GM23338 (cell line): ENCODE measurements at regions not wholly inside any gene's neighbourhood (a gene's known extent, or its start where the extent isn't known, plus 50 kb on each side); places are given as distances from the start of the nearest gene placed in this dataset.

Source experiments
- ATAC-seq: fragments of 200-7000 bp; cut with Tn5 transposase; 3 replicates; pipeline ENCODE4 v1.9.1; 2020
- DNase-seq: peaks from one replicate; pipeline ENCODE4 v3.0.0-alpha.2; 2015; ENCODE audit warnings: low spot score
- H2AFZ ChIP-seq: fragments of 200-600 bp; sonication (generic); 2 replicates; pipeline ENCODE4 v1.8.0; 2016; ENCODE audit warnings: antibody characterized with exemption, mild to moderate bottlenecking, moderate library complexity
- H3F3A ChIP-seq: fragments of 200-600 bp; sonication (generic); replicated peaks from 2 replicates; pipeline ENCODE4 v1.8.0; 2017; ENCODE audit warnings: antibody characterized with exemption, mixed run types, low read depth
- H3K27ac ChIP-seq: fragments of 200-600 bp; sonication (generic); 2 replicates; pipeline ENCODE4 v1.6.1; 2016; ENCODE audit warnings: low read depth
- H3K27me3 ChIP-seq: fragments of 200-600 bp; sonication (generic); 2 replicates; pipeline ENCODE4 v1.8.0; 2016; ENCODE audit warnings: mild to moderate bottlenecking, mixed run types, moderate library complexity; ENCODE audit not compliant: insufficient read depth
- H3K36me3 ChIP-seq: fragments of 200-600 bp; sonication (generic); 2 replicates; pipeline ENCODE4 v1.8.0; 2016; ENCODE audit warnings: mild to moderate bottlenecking; ENCODE audit not compliant: insufficient read depth
- H3K4me1 ChIP-seq: fragments of 200-600 bp; sonication (generic); 2 replicates; pipeline ENCODE4 v1.8.0; 2016; ENCODE audit warnings: mild to moderate bottlenecking, moderate library complexity; ENCODE audit not compliant: insufficient read depth
- H3K4me2 ChIP-seq: fragments of 200-600 bp; sonication (generic); 2 replicates; pipeline ENCODE4 v1.7.1; 2017; ENCODE audit warnings: mixed run types
- H3K4me3 ChIP-seq: fragments of 200-600 bp; sonication (generic); 2 replicates; pipeline ENCODE4 v1.6.1; 2016; ENCODE audit warnings: mixed run types
- H3K79me2 ChIP-seq: fragments of 200-600 bp; sonication (generic); replicated peaks from 2 replicates; pipeline ENCODE4 v1.8.0; 2017; ENCODE audit warnings: mild to moderate bottlenecking; ENCODE audit not compliant: insufficient read depth
- H3K9me2 ChIP-seq: fragments of 200-600 bp; sonication (generic); 2 replicates; pipeline ENCODE4 v1.8.0; 2017; ENCODE audit not compliant: insufficient read depth
- H4K20me1 ChIP-seq: fragments of 200-600 bp; sonication (generic); replicated peaks from 2 replicates; pipeline ENCODE4 v1.8.0; 2017; ENCODE audit warnings: mild to moderate bottlenecking; ENCODE audit not compliant: insufficient read depth
- H3K27ac Mint-ChIP-seq: 2 replicates; pipeline ENCODE4 v1.8.0; 2020; ENCODE audit warnings: inconsistent platforms, mild to moderate bottlenecking, moderate library complexity, mixed read lengths
- H3K27me3 Mint-ChIP-seq: 3 replicates; pipeline ENCODE4 v1.8.0; 2022; ENCODE audit warnings: low read depth, mild to moderate bottlenecking, moderate library complexity, mixed read lengths, inconsistent platforms; ENCODE audit not compliant: insufficient read depth, poor library complexity
- H3K36me3 Mint-ChIP-seq: 3 replicates; pipeline ENCODE4 v1.8.0; 2021; ENCODE audit warnings: low read depth, mild to moderate bottlenecking, inconsistent platforms, moderate library complexity, mixed read lengths
- H3K4me1 Mint-ChIP-seq: 3 replicates; pipeline ENCODE4 v1.8.0; 2020; ENCODE audit warnings: mild to moderate bottlenecking, inconsistent platforms, mixed read lengths
- H3K4me3 Mint-ChIP-seq: 3 replicates; pipeline ENCODE4 v1.8.0; 2021; ENCODE audit warnings: moderate library complexity, mild to moderate bottlenecking, inconsistent platforms, mixed read lengths
- H3K9me3 Mint-ChIP-seq: 3 replicates; pipeline ENCODE4 v1.8.0; 2020; ENCODE audit warnings: moderate library complexity, mild to moderate bottlenecking, inconsistent platforms, mixed read lengths
- CREB1 ChIP-seq: fragments of 250-450 bp; sonication (Bioruptor Pico); IDR thresholded peaks from 2 replicates; pipeline ENCODE4 v1.5.0; 2020; ENCODE audit warnings: low read depth, mild to moderate bottlenecking, moderate library complexity
- EZH2 ChIP-seq: fragments of 200-600 bp; sonication (generic); IDR thresholded peaks from one replicate; pipeline ENCODE4 v1.8.0; 2017; ENCODE audit warnings: antibody characterized with exemption, mild to moderate bottlenecking, low read depth; ENCODE audit not compliant: unreplicated experiment
- JUNB ChIP-seq: IDR thresholded peaks from one replicate; pipeline ENCODE4 v1.6.1; 2016; ENCODE audit warnings: antibody characterized with exemption; ENCODE audit not compliant: unreplicated experiment
- POLR2AphosphoS5 ChIP-seq: IDR thresholded peaks from 2 replicates; pipeline ENCODE4 v1.6.1; 2016; ENCODE audit warnings: antibody characterized with exemption, low read depth
- STAT1 ChIP-seq: IDR thresholded peaks from one replicate; pipeline ENCODE4 v1.6.1; 2016; ENCODE audit warnings: antibody characterized with exemption; ENCODE audit not compliant: unreplicated experiment
- TF ChIP-seq, protein P1 (sequence below): IDR thresholded peaks from one replicate; pipeline ENCODE4 v1.6.1; 2018; ENCODE audit warnings: antibody characterized with exemption; ENCODE audit not compliant: unreplicated experiment
- TF ChIP-seq, protein P2 (sequence below), 2 experiments: fragments of 200-600 bp in 1 of 2; sonication (generic) in 1 of 2; conservative IDR thresholded peaks; 2 replicates each; pipeline versions ENCODE4 v1.5.1 to v1.6.1; 2016 to 2017; ENCODE audit warnings: antibody characterized with exemption in 2 of 2, low read depth in 2 of 2, mild to moderate bottlenecking in 2 of 2, moderate library complexity in 1 of 2
- TF ChIP-seq, protein P3 (sequence below): IDR thresholded peaks from 2 replicates; pipeline ENCODE4 v1.6.1; 2016; ENCODE audit warnings: antibody characterized with exemption

DNA sequence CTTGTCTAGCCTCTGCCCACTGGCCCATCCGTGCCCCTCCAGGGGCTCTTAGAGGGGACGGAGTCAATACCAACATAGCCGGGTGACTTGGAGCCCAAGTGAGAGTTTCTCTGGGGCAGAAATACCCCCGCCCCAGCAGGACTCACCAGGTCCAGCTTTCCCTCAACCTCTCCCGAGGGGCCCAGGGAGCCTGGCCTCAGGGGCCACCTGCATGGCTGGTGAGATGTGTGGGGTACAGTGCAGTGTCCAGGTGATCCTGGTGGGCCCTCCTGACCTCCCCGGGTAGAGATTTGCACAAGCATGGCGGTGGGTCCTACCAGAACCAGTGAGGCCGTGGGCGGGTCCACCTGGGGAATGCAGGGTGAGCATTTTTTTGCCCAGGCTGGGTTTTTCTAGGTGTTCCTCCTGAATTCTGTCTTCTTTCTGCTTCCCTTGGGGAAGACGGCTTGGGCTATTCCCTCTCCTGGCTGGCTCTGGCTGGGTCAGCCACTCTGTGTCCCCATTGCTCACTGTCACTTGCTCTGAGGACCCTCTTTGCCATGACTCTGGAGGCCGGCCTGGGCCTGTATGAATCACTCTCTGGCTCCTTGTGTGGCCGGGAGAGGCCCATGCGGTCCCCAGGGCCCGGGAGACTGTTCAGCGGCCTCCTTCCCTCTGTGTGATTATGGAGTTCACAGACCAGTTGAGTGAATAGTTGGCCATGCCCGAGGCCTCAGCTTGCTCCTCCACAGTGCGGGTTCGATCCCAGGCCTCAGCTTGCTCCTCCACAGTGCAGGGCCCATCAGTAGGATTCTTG, 71.0 kb upstream of the NKX1-1 start:
- Histone ChIP-seq H3K4me2 (no peak overlapping the region), H3K79me2 (no peaks in the 10 kb centered on the region), H3K27me3 (peaks cover 5% of the 10 kb centered on the region), H3K36me3 (no peaks in the 10 kb centered on the region), H3K4me3 (no peak overlapping the region), H3F3A (no peaks in the 10 kb centered on the region), H3K27ac (no peak overlapping the region), H3K4me1 (no peaks in the 10 kb centered on the region), H4K20me1 (no peaks in the 10 kb centered on the region), H2AFZ (no peak overlapping the region), H3K9me2 (peaks cover 5% of the 10 kb centered on the region; the same call in 1 of the 2 replicates)
- Mint-ChIP-seq H3K36me3 (no peaks in the 10 kb centered on the region), H3K27ac (no peak overlapping the region), H3K4me3 (no peak overlapping the region), H3K27me3 (peaks cover 11% of the 10 kb centered on the region), H3K4me1 (no peaks in the 10 kb centered on the region), H3K9me3 (peaks cover 19% of the 10 kb centered on the region; the same call in 2 of the 3 replicates)
- ATAC-seq (no peak), DNase-seq (no peak)
- TF ChIP-seq, protein P1, sequence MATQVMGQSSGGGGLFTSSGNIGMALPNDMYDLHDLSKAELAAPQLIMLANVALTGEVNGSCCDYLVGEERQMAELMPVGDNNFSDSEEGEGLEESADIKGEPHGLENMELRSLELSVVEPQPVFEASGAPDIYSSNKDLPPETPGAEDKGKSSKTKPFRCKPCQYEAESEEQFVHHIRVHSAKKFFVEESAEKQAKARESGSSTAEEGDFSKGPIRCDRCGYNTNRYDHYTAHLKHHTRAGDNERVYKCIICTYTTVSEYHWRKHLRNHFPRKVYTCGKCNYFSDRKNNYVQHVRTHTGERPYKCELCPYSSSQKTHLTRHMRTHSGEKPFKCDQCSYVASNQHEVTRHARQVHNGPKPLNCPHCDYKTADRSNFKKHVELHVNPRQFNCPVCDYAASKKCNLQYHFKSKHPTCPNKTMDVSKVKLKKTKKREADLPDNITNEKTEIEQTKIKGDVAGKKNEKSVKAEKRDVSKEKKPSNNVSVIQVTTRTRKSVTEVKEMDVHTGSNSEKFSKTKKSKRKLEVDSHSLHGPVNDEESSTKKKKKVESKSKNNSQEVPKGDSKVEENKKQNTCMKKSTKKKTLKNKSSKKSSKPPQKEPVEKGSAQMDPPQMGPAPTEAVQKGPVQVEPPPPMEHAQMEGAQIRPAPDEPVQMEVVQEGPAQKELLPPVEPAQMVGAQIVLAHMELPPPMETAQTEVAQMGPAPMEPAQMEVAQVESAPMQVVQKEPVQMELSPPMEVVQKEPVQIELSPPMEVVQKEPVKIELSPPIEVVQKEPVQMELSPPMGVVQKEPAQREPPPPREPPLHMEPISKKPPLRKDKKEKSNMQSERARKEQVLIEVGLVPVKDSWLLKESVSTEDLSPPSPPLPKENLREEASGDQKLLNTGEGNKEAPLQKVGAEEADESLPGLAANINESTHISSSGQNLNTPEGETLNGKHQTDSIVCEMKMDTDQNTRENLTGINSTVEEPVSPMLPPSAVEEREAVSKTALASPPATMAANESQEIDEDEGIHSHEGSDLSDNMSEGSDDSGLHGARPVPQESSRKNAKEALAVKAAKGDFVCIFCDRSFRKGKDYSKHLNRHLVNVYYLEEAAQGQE: no peak
- TF ChIP-seq CREB1: no peak

DNA sequence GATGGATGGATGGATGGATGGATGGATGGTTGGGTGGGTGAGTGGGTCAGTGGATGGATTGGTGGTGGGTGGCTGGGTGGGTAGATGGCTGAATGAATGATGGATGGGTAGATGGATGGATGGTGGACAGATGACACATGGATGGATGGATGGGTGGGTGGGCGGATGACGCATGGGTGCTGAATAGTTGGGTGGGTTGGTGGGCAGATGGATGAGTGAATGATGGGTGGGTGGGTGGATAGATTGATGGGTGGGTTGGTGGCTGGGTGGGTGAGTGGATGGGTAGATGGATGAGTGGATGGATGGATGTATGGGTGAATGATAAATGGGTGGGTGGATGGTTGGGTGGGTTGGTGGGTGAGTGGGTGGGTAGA, 69.9 kb upstream of the NKX1-1 start:
- Mint-ChIP-seq H3K27me3 (peaks cover 12% of the 10 kb centered on the region), H3K9me3 (peaks cover 16% of the 10 kb centered on the region; the same call in 2 of the 3 replicates), H3K27ac (no peak overlapping the region), H3K4me1 (no peaks in the 10 kb centered on the region), H3K4me3 (no peak overlapping the region), H3K36me3 (no peaks in the 10 kb centered on the region)
- Histone ChIP-seq H2AFZ (no peak overlapping the region), H3K36me3 (no peaks in the 10 kb centered on the region), H3F3A (no peaks in the 10 kb centered on the region), H3K4me3 (no peak overlapping the region), H4K20me1 (no peaks in the 10 kb centered on the region), H3K27ac (no peak overlapping the region), H3K9me2 (peaks cover 5% of the 10 kb centered on the region; the same call in 1 of the 2 replicates), H3K79me2 (no peaks in the 10 kb centered on the region), H3K27me3 (peaks cover 5% of the 10 kb centered on the region), H3K4me1 (no peaks in the 10 kb centered on the region), H3K4me2 (no peak overlapping the region)
- ATAC-seq (no peak), DNase-seq (no peak)
- TF ChIP-seq STAT1 (no peak), POLR2AphosphoS5 (no peak), EZH2 (no peak), JUNB (no peak)
- TF ChIP-seq, protein P2, sequence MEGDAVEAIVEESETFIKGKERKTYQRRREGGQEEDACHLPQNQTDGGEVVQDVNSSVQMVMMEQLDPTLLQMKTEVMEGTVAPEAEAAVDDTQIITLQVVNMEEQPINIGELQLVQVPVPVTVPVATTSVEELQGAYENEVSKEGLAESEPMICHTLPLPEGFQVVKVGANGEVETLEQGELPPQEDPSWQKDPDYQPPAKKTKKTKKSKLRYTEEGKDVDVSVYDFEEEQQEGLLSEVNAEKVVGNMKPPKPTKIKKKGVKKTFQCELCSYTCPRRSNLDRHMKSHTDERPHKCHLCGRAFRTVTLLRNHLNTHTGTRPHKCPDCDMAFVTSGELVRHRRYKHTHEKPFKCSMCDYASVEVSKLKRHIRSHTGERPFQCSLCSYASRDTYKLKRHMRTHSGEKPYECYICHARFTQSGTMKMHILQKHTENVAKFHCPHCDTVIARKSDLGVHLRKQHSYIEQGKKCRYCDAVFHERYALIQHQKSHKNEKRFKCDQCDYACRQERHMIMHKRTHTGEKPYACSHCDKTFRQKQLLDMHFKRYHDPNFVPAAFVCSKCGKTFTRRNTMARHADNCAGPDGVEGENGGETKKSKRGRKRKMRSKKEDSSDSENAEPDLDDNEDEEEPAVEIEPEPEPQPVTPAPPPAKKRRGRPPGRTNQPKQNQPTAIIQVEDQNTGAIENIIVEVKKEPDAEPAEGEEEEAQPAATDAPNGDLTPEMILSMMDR (conservative IDR thresholded peaks at IDR 0.05; ENCODE audit: low read depth in 2 of 2): no peak
- TF ChIP-seq, protein P1: no peak
- TF ChIP-seq, protein P3, sequence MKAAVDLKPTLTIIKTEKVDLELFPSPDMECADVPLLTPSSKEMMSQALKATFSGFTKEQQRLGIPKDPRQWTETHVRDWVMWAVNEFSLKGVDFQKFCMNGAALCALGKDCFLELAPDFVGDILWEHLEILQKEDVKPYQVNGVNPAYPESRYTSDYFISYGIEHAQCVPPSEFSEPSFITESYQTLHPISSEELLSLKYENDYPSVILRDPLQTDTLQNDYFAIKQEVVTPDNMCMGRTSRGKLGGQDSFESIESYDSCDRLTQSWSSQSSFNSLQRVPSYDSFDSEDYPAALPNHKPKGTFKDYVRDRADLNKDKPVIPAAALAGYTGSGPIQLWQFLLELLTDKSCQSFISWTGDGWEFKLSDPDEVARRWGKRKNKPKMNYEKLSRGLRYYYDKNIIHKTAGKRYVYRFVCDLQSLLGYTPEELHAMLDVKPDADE: no peak
